PC-3 (cell line): ENCODE measurements at regions not wholly inside any gene's neighbourhood (a gene's known extent, or its start where the extent isn't known, plus 50 kb on each side); places are given as distances from the start of the nearest gene placed in this dataset.

Source experiments
- CTCF ChIP-seq: fragments of 300-600 bp; sonication (generic); conservative IDR thresholded peaks from 2 replicates; pipeline ENCODE4 v1.5.1; 2017; ENCODE audit warnings: antibody characterized with exemption, low read depth, mild to moderate bottlenecking, low read length
- EZH2 ChIP-seq: fragments of 300-600 bp; sonication (generic); IDR thresholded peaks from one replicate; pipeline ENCODE4 v1.6.1; 2017; ENCODE audit warnings: antibody characterized with exemption, mild to moderate bottlenecking, low read length; ENCODE audit not compliant: unreplicated experiment
- EZH2phosphoT487 ChIP-seq: fragments of 300-600 bp; sonication (generic); IDR thresholded peaks from 2 replicates; pipeline ENCODE4 v1.6.1; 2018; ENCODE audit warnings: mild to moderate bottlenecking, antibody characterized with exemption, low read length, borderline replicate concordance

DNA sequence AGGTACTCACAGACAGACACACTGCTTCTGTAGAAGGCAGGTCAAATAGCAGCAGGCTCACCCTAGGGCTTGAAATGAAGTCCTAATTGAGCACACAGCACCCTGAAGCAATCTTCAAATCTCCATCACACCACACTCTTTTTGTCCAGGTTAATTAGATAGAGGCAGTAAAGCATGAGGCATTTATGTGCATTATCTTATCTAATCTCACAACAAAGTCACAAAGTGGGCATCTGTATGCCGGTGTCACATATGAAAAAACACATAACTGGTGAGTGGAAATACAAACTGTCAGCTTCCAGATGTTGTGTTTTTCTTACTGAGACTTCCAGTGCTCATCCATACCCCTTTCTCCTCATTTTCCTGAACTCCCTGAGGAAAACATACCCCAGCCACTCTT lies 63.8 kb upstream of the NRBF2 start:
- no peak for TF ChIP-seq EZH2
- TF ChIP-seq CTCF, result no peak
- TF ChIP-seq EZH2phosphoT487, result no peak
